Fibroblast of lung (primary cell): ENCODE measurements at regions not wholly inside any gene's neighbourhood (a gene's known extent, or its start where the extent isn't known, plus 50 kb on each side); places are given as distances from the start of the nearest gene placed in this dataset.
"Not testable (repeated sequence)": the region's sequence is repeated elsewhere in the genome, so short reads cannot be mapped to it uniquely, and the experiment has no call there.

Source experiments
- DNase-seq, 2 donors: peaks; one replicate each; pipeline versions ENCODE4 v3.0.0 to v3.0.0-alpha.2; 2010; ENCODE audit warnings: low read depth in 2 of 2
- H2AFZ ChIP-seq: 2 replicates; pipeline ENCODE4 v1.5.1; 2012; ENCODE audit warnings: low read length, control low read depth, inconsistent platforms
- H3K27ac ChIP-seq: 2 replicates; pipeline ENCODE4 v1.5.1; 2011; ENCODE audit warnings: low read length, control low read depth; ENCODE audit not compliant: insufficient read depth
- H3K27me3 ChIP-seq: 2 replicates; pipeline ENCODE4 v1.5.1; 2011; ENCODE audit warnings: mild to moderate bottlenecking, low read length; ENCODE audit not compliant: control insufficient read depth, insufficient read depth
- H3K36me3 ChIP-seq: 2 replicates; pipeline ENCODE4 v1.5.1; 2011; ENCODE audit warnings: low read length; ENCODE audit not compliant: control insufficient read depth, insufficient read depth
- H3K4me1 ChIP-seq: 2 replicates; pipeline ENCODE4 v1.5.1; 2011; ENCODE audit warnings: low read length; ENCODE audit not compliant: control insufficient read depth, insufficient read depth; ENCODE audit errors: extremely low read depth
- H3K4me2 ChIP-seq: 2 replicates; pipeline ENCODE4 v1.5.1; 2011; ENCODE audit warnings: low read length, control low read depth; ENCODE audit not compliant: insufficient read depth; ENCODE audit errors: extremely low read depth
- H3K4me3 ChIP-seq, 4 experiments: fragments of 200-600 bp in 1 of 4; sonication (generic) in 1 of 4; replicated peaks in 1 of 4; 2 replicates each; pipeline ENCODE4 v1.5.1; 2011 to 2016; ENCODE audit warnings: low read length in 4 of 4, low read depth in 3 of 4, mild to moderate bottlenecking in 3 of 4, control low read depth in 2 of 4, inconsistent platforms in 1 of 4, mixed read lengths in 1 of 4; ENCODE audit not compliant: insufficient read depth in 1 of 4; ENCODE audit errors: control extremely low read depth in 1 of 4
- H3K79me2 ChIP-seq: 2 replicates; pipeline ENCODE4 v1.5.1; 2012; ENCODE audit warnings: mild to moderate bottlenecking, low read length, inconsistent platforms; ENCODE audit not compliant: control insufficient read depth, insufficient read depth
- H3K9ac ChIP-seq: 2 replicates; pipeline ENCODE4 v1.5.1; 2011; ENCODE audit warnings: mild to moderate bottlenecking, low read length, control low read depth; ENCODE audit not compliant: insufficient read depth
- H3K9me3 ChIP-seq: 2 replicates; pipeline ENCODE4 v1.5.1; 2012; ENCODE audit warnings: low read depth, low read length; ENCODE audit not compliant: control insufficient read depth, insufficient read depth
- H4K20me1 ChIP-seq: 2 replicates; pipeline ENCODE4 v1.5.1; 2011; ENCODE audit warnings: low read length; ENCODE audit not compliant: control insufficient read depth, insufficient read depth; ENCODE audit errors: extremely low read depth
- CTCF ChIP-seq, 2 donors: IDR thresholded peaks in 1 of 2; conservative IDR thresholded peaks in 1 of 2; 1 replicate in 1 of 2; 2 replicates in 1 of 2; pipeline ENCODE4 v1.5.1; 2011 to 2012; ENCODE audit warnings: low read length in 2 of 2, control low read depth in 1 of 2, inconsistent platforms in 1 of 2, low read depth in 1 of 2, mild to moderate bottlenecking in 1 of 2
- EZH2 ChIP-seq: IDR thresholded peaks from 2 replicates; pipeline ENCODE4 v1.5.1; 2012; ENCODE audit warnings: low read length, control low read depth, mild to moderate bottlenecking; ENCODE audit errors: missing control alignments

- H3K4me3 ChIP-seq = no peak overlapping the region
- H3K4me1 ChIP-seq = no peaks in the 10 kb centered on the region
- no peaks in the 10 kb centered on the region for H3K36me3 ChIP-seq
- TF ChIP-seq EZH2 (no peak), CTCF (conservative IDR thresholded peaks at IDR 0.05 in 1 of 2, IDR thresholded peaks at IDR 0.05 in 1 of 2; ENCODE audit: low read depth in 1 of 2, low read length in 2 of 2) (no peak)
- no peak overlapping the region for H3K4me2 ChIP-seq
- H3K9ac ChIP-seq = no peak overlapping the region
- no peaks in the 10 kb centered on the region for H4K20me1 ChIP-seq
- H3K27me3 ChIP-seq = no peaks in the 10 kb centered on the region
- H3K27ac ChIP-seq = no peak overlapping the region
- H3K9me3 ChIP-seq = no peaks in the 10 kb centered on the region
- DNase-seq = no peak
- H3K79me2 ChIP-seq = no peaks in the 10 kb centered on the region
- no peak overlapping the region for H2AFZ ChIP-seq
These were observed 168.9 kb downstream of the CDC14C start for GRCh38 chr7:49093218-49093617.

DNA sequence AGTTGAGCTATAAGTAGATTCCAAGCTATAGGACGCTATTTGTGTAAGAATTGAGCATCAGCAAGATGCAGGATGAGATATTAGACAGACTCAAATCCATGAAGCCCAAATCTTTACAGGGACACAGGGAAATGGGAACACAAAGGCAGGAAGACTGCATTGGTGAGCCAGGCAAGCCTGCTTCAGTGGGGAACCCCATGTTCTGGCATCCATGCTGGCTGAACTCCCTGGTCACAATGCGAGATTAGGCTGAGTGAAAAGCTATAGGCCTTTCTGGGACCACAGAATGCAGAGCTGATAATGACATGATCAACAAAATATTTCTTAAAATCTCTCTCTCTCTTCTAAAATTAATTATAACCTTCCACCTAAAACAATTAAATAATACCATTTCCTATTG lies 170.5 kb downstream of the CDC14C start:
- Histone ChIP-seq H3K4me2 (no peak overlapping the region), H3K27ac (no peak overlapping the region), H3K36me3 (no peaks in the 10 kb centered on the region), H3K79me2 (no peaks in the 10 kb centered on the region), H3K4me1 (no peaks in the 10 kb centered on the region), H3K4me3 (no peak overlapping the region), H2AFZ (no peak overlapping the region), H4K20me1 (no peaks in the 10 kb centered on the region), H3K27me3 (no peaks in the 10 kb centered on the region), H3K9me3 (no peaks in the 10 kb centered on the region), H3K9ac (no peak overlapping the region)
- no peak for TF ChIP-seq CTCF (conservative IDR thresholded peaks at IDR 0.05 in 1 of 2, IDR thresholded peaks at IDR 0.05 in 1 of 2; ENCODE audit: low read depth in 1 of 2, low read length in 2 of 2)
- TF ChIP-seq EZH2 = no peak
- no peak for DNase-seq

DNA sequence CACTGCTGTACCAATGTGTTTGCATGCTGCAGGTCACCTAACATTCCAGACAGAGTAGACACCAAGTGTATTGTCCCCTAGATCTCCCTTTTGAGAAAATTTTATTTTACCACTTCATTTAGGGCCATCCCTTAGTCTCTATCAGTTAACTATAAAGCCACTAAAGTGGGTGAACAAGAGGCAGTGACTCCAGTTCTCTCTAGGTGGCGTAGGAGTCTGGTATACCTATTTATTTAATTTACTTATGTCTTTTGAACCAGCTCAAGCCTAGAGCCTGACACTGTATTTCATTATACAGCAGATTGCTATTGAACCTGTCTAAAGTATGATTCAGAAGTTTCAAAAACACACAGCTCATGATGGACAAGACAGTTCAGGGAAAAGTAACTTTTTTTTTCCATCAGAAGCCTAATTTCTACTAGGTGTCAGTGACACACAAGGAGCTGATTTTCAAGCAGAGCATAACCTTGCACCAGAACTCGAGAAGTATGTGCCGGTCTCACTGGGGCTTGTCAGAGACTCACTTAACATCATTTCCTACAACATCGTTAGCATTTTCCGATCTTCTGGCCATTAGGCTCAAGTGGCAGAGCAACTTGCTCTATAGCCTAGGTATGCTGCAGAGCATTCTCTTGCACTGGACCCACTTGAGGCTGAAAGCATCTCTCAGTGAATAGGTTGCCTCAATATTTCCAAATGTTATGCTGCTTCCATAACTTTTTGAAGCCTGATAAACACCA lies 175.4 kb downstream of the CDC14C start:
- TF ChIP-seq EZH2 (no peak), CTCF (conservative IDR thresholded peaks at IDR 0.05 in 1 of 2, IDR thresholded peaks at IDR 0.05 in 1 of 2; ENCODE audit: low read depth in 1 of 2, low read length in 2 of 2) (no peak)

DNA sequence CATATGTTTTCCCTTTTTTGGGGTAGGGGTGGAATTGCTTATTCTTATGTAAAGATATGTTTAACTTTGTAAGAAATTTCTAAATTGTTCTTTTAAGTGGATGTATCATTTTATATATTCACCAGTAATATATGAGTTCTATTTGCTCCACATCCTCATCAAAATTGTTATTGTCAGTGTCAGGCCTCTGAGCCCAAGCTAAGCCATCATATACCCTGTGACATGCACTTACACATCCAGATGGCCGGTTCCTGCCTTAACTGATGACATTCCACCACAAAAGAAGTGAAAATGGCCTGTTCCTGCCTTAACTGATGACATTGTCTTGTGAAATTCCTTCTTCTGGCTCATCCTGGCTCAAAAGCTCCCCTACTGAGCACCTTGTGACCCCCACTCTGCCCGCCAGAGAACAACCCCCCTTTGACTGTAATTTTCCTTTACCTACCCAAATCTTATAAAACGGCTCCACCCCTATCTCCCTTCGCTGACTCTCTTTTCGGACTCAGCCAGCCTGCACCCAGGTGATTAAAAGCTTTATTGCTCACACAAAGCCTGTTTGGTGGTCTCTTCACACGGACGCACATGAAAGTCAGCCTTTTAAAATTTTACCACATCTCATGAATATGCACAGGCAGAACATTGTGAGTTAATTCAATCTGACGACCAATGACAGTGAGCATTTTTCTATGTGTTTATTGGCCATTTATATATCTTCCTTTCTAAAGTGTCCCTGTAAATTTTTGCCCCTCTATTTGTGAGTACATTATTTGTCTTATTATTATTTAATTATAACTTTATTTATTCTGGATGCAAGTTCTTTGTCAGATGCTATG lies 176.8 kb downstream of the CDC14C start:
- H3K4me3 ChIP-seq, H3K9ac ChIP-seq, H3K79me2 ChIP-seq, H2AFZ ChIP-seq, H4K20me1 ChIP-seq, H3K9me3 ChIP-seq, H3K27ac ChIP-seq, H3K27me3 ChIP-seq, H3K4me2 ChIP-seq, H3K4me1 ChIP-seq, H3K36me3 ChIP-seq, DNase-seq: not testable (repeated sequence)

More for the DNA sequence above, 175.4 kb downstream of the CDC14C start:
- Histone ChIP-seq H3K4me3 (no peak overlapping the region), H2AFZ (no peak overlapping the region), H3K27me3 (no peaks in the 10 kb centered on the region), H3K36me3 (no peaks in the 10 kb centered on the region), H3K4me2 (no peak overlapping the region), H3K79me2 (no peaks in the 10 kb centered on the region), H3K9ac (no peak overlapping the region), H3K9me3 (no peaks in the 10 kb centered on the region), H3K27ac (no peak overlapping the region), H3K4me1 (no peaks in the 10 kb centered on the region), H4K20me1 (no peaks in the 10 kb centered on the region)
- no peak for DNase-seq
